ENCODE measurements at regions not wholly inside any gene's neighbourhood (a gene's known extent, or its start where the extent isn't known, plus 50 kb on each side); places are given as distances from the start of the nearest gene placed in this dataset.

DNA sequence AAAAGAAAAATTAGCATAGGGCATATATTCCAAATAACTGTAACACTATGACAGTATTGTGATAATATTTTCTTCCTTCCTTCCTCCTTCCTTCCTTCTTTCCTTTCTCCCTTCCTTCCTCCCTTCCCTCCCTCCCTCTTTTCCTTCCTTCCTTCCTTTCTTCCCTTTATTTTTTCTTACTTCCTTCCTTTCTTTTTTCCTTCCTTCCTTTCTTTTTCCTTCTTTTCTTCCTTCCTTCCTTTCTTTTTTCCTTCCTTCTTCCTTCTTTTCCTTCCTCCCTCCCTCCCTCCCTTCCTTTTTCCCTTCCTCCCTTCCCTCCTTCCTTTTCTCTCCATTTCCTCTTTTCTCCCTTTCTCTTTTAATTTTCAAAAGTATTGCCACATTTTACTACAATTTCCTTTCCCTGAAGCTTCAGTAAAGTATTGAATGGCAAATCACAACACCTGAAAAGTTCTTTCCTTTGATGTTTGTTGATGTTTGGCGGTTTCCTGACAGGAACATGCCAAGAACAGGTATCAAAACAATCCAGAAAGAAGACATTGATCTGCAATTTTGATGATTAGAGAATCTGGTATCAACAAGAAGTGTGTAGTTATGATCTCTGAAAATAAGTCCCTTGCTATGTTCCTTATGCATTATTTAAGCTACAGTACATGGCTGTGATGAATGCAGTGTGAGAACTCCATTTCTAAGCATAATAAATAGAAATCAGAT is 253.1 kb upstream of the EDIL3 start:
- TF ChIP-seq, protein P1, sequence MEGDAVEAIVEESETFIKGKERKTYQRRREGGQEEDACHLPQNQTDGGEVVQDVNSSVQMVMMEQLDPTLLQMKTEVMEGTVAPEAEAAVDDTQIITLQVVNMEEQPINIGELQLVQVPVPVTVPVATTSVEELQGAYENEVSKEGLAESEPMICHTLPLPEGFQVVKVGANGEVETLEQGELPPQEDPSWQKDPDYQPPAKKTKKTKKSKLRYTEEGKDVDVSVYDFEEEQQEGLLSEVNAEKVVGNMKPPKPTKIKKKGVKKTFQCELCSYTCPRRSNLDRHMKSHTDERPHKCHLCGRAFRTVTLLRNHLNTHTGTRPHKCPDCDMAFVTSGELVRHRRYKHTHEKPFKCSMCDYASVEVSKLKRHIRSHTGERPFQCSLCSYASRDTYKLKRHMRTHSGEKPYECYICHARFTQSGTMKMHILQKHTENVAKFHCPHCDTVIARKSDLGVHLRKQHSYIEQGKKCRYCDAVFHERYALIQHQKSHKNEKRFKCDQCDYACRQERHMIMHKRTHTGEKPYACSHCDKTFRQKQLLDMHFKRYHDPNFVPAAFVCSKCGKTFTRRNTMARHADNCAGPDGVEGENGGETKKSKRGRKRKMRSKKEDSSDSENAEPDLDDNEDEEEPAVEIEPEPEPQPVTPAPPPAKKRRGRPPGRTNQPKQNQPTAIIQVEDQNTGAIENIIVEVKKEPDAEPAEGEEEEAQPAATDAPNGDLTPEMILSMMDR (IDR thresholded peaks at IDR 0.05; ENCODE audit: low read length): no peak
- no peak for TF ChIP-seq EZH2 (optimal IDR thresholded peaks at IDR 0.05; ENCODE audit: low read depth, low read length)
